Ascending aorta (tissue), 2 donors: ENCODE measurements at regions not wholly inside any gene's neighbourhood (a gene's known extent, or its start where the extent isn't known, plus 50 kb on each side); places are given as distances from the start of the nearest gene placed in this dataset.

Source experiments
- DNase-seq, 2 donors: peaks; one replicate each; pipeline ENCODE4 v3.0.0-alpha.2; 2019; ENCODE audit warnings: low spot score in 2 of 2
- H3K27ac ChIP-seq, 2 donors: fragments of 200-600 bp; sonication (generic); one replicate each; pipeline ENCODE4 v1.5.1; 2016 to 2017; ENCODE audit warnings: mild to moderate bottlenecking in 1 of 2
- H3K27me3 ChIP-seq: fragments of 200-600 bp; sonication (generic); one replicate; pipeline ENCODE4 v1.5.1; 2017
- H3K36me3 ChIP-seq, 2 donors: fragments of 200-600 bp; sonication (generic); one replicate each; pipeline ENCODE4 v1.5.1; 2016
- H3K4me1 ChIP-seq, 2 donors: fragments of 200-600 bp; sonication (generic); one replicate each; pipeline ENCODE4 v1.5.1; 2016 to 2017; ENCODE audit warnings: mild to moderate bottlenecking in 1 of 2
- H3K4me3 ChIP-seq, 2 donors: fragments of 200-600 bp; sonication (generic); one replicate each; pipeline ENCODE4 v1.5.1; 2016 to 2017; ENCODE audit warnings: mild to moderate bottlenecking in 1 of 2
- H3K9me3 ChIP-seq, 2 donors: fragments of 200-600 bp; sonication (generic); one replicate each; pipeline ENCODE4 v1.5.1; 2016
- CTCF ChIP-seq, 3 experiments: fragments of 200-600 bp in 2 of 3; fragments of 450-650 bp in 1 of 3; sonication (generic) in 2 of 3; IDR thresholded peaks; one replicate each; pipeline ENCODE4 v1.5.1; 2016 to 2019; ENCODE audit warnings: antibody characterized with exemption in 3 of 3, mild to moderate bottlenecking in 1 of 3, moderate library complexity in 1 of 3
- intact Hi-C: fragments of 100-400 bp; cut with DNase I; formaldehyde crosslinking; loops from one replicate; pipeline ENCODE4 v1.15.1; 2023

GRCh38 chr7:15143936-15144335 lies 241.4 kb upstream of the DGKB start:
- Histone ChIP-seq H3K27ac (no peak overlapping the region), H3K4me1 (no peaks in the 10 kb centered on the region), H3K9me3 (no peaks in the 10 kb centered on the region), H3K27me3 (no peaks in the 10 kb centered on the region), H3K4me3 (no peak overlapping the region), H3K36me3 (no peaks in the 10 kb centered on the region)
- no peak for DNase-seq
- intact Hi-C loops, result no loop called here
- no peak for TF ChIP-seq CTCF (IDR thresholded peaks at IDR 0.05)

GRCh38 chr7:15143121-15143520 lies 240.6 kb upstream of the DGKB start:
- intact Hi-C loops, result no loop called here
- no peaks in the 10 kb centered on the region for H3K36me3 ChIP-seq
- DNase-seq, result no peak
- TF ChIP-seq CTCF (IDR thresholded peaks at IDR 0.05), result no peak
- no peak overlapping the region for H3K27ac ChIP-seq
- no peaks in the 10 kb centered on the region for H3K27me3 ChIP-seq
- H3K4me3 ChIP-seq, result no peak overlapping the region
- H3K9me3 ChIP-seq, result no peaks in the 10 kb centered on the region
- H3K4me1 ChIP-seq, result no peaks in the 10 kb centered on the region

- intact Hi-C loops, result no loop called here
- no peaks in the 10 kb centered on the region for H3K27me3 ChIP-seq
- no peak for TF ChIP-seq CTCF (IDR thresholded peaks at IDR 0.05)
- no peak overlapping the region for H3K27ac ChIP-seq
- no peaks in the 10 kb centered on the region for H3K36me3 ChIP-seq
- no peaks in the 10 kb centered on the region for H3K4me1 ChIP-seq
- no peaks in the 10 kb centered on the region for H3K9me3 ChIP-seq
- H3K4me3 ChIP-seq, result no peak overlapping the region
- DNase-seq, result no peak
Measured at GRCh38 chr7:15140431-15140830, 237.9 kb upstream of the DGKB start.

- TF ChIP-seq CTCF (IDR thresholded peaks at IDR 0.05), result no peak
- Histone ChIP-seq H3K4me3 (no peak overlapping the region), H3K27me3 (no peaks in the 10 kb centered on the region), H3K9me3 (no peaks in the 10 kb centered on the region), H3K27ac (no peak overlapping the region), H3K4me1 (no peaks in the 10 kb centered on the region), H3K36me3 (no peaks in the 10 kb centered on the region)
- no peak for DNase-seq
- intact Hi-C loops, result no loop called here
Measured at GRCh38 chr7:15131661-15132060, 229.1 kb upstream of the DGKB start.

GRCh38 chr7:15130666-15131541 lies 228.4 kb upstream of the DGKB start:
- H3K36me3 ChIP-seq, result no peaks in the 10 kb centered on the region
- intact Hi-C loops, result no loop called here
- H3K27ac ChIP-seq, result no peak overlapping the region
- TF ChIP-seq CTCF (IDR thresholded peaks at IDR 0.05), result no peak
- H3K27me3 ChIP-seq, result no peaks in the 10 kb centered on the region
- no peak overlapping the region for H3K4me3 ChIP-seq
- no peaks in the 10 kb centered on the region for H3K4me1 ChIP-seq
- no peaks in the 10 kb centered on the region for H3K9me3 ChIP-seq
- DNase-seq, result no peak
